Testis (tissue), 2 donors: ENCODE measurements at regions not wholly inside any gene's neighbourhood (a gene's known extent, or its start where the extent isn't known, plus 50 kb on each side); places are given as distances from the start of the nearest gene placed in this dataset.
"Not testable (repeated sequence)": the region's sequence is repeated elsewhere in the genome, so short reads cannot be mapped to it uniquely, and the experiment has no call there.

Experiments
- POLR2A ChIP-seq: fragments of 450-650 bp; IDR thresholded peaks from one replicate; pipeline ENCODE4 v1.6.1; 2017; ENCODE audit warnings: antibody characterized with exemption, mild to moderate bottlenecking, moderate library complexity
- TF ChIP-seq, protein P1 (sequence below), 3 experiments: fragments of 450-650 bp in 2 of 3; fragments of 200-600 bp in 1 of 3; sonication (generic) in 1 of 3; IDR thresholded peaks; one replicate each; pipeline ENCODE4 v1.5.1; 2016 to 2019; ENCODE audit warnings: antibody characterized with exemption in 3 of 3, mild to moderate bottlenecking in 2 of 3, moderate library complexity in 1 of 3

- TF ChIP-seq, protein P1, sequence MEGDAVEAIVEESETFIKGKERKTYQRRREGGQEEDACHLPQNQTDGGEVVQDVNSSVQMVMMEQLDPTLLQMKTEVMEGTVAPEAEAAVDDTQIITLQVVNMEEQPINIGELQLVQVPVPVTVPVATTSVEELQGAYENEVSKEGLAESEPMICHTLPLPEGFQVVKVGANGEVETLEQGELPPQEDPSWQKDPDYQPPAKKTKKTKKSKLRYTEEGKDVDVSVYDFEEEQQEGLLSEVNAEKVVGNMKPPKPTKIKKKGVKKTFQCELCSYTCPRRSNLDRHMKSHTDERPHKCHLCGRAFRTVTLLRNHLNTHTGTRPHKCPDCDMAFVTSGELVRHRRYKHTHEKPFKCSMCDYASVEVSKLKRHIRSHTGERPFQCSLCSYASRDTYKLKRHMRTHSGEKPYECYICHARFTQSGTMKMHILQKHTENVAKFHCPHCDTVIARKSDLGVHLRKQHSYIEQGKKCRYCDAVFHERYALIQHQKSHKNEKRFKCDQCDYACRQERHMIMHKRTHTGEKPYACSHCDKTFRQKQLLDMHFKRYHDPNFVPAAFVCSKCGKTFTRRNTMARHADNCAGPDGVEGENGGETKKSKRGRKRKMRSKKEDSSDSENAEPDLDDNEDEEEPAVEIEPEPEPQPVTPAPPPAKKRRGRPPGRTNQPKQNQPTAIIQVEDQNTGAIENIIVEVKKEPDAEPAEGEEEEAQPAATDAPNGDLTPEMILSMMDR (IDR thresholded peaks at IDR 0.05) = not testable (repeated sequence)
- TF ChIP-seq POLR2A = not testable (repeated sequence)
These were observed 242.6 kb upstream of the PLGLB2 start for GRCh38 chr2:87505239-87505638.
